Activated T-cell treated with anti-CD3 and anti-CD28 coated beads, Interleukin-2, amount 50 U/mL, for 72 hours (primary cell): ENCODE measurements at regions not wholly inside any gene's neighbourhood (a gene's known extent, or its start where the extent isn't known, plus 50 kb on each side); places are given as distances from the start of the nearest gene placed in this dataset.
"Not testable (repeated sequence)": the region's sequence is repeated elsewhere in the genome, so short reads cannot be mapped to it uniquely, and the experiment has no call there.

Experiments
- ATAC-seq, 2 donors: fragments of 150-1000 bp; cut with Tn5 transposase; replicated peaks in 1 of 2; 2 replicates each; pipeline ENCODE4 v1.10.0; 2021; ENCODE audit warnings: moderate library complexity in 2 of 2, mild to moderate bottlenecking in 1 of 2
- DNase-seq, 2 donors: peaks; one replicate each; pipeline ENCODE4 v3.0.0; 2021 to 2022; ENCODE audit warnings: mixed read lengths in 1 of 2
- H3K27ac Mint-ChIP-seq: one replicate; pipeline ENCODE4 v1.8.0; 2022; ENCODE audit warnings: mild to moderate bottlenecking, moderate library complexity, mixed read lengths
- H3K27me3 Mint-ChIP-seq: one replicate; pipeline ENCODE4 v1.8.0; 2022; ENCODE audit warnings: low read depth, mixed read lengths
- H3K36me3 Mint-ChIP-seq, 2 donors: one replicate each; pipeline ENCODE4 v1.8.0; 2022; ENCODE audit warnings: mixed read lengths in 2 of 2, mild to moderate bottlenecking in 1 of 2; ENCODE audit not compliant: insufficient read depth in 2 of 2
- H3K4me1 Mint-ChIP-seq: one replicate; pipeline ENCODE4 v1.8.0; 2022; ENCODE audit warnings: low read depth, mixed read lengths
- H3K4me3 Mint-ChIP-seq, 2 donors: one replicate each; pipeline ENCODE4 v1.8.0; 2022; ENCODE audit warnings: mild to moderate bottlenecking in 2 of 2, mixed read lengths in 2 of 2, moderate library complexity in 2 of 2
- H3K9me3 Mint-ChIP-seq, 2 donors: one replicate each; pipeline ENCODE4 v1.8.0; 2022; ENCODE audit warnings: mixed read lengths in 2 of 2

- H3K27ac Mint-ChIP-seq, H3K27me3 Mint-ChIP-seq, H3K4me3 Mint-ChIP-seq, H3K36me3 Mint-ChIP-seq, H3K9me3 Mint-ChIP-seq, H3K4me1 Mint-ChIP-seq, DNase-seq, ATAC-seq: not testable (repeated sequence)
These were observed 253.0 kb upstream of the PDE3A start for GRCh38 chr12:20115371-20115770.

- Mint-ChIP-seq H3K36me3 (no peaks in the 10 kb centered on the region), H3K27ac (no peak overlapping the region), H3K4me1 (no peaks in the 10 kb centered on the region), H3K4me3 (no peak overlapping the region), H3K9me3 (no peaks in the 10 kb centered on the region), H3K27me3 (no peaks in the 10 kb centered on the region)
- no peak for DNase-seq
- no peak for ATAC-seq
These were observed 248.5 kb upstream of the PDE3A start for GRCh38 chr12:20119596-20120402.

GRCh38 chr12:20120403-20120725 is 248.0 kb upstream of the PDE3A start:
- ATAC-seq: no peak
- Mint-ChIP-seq H3K4me1 (no peaks in the 10 kb centered on the region), H3K4me3 (no peak overlapping the region), H3K27me3 (no peaks in the 10 kb centered on the region), H3K9me3 (no peaks in the 10 kb centered on the region), H3K36me3 (no peaks in the 10 kb centered on the region), H3K27ac (no peak overlapping the region)
- DNase-seq: no peak

- ATAC-seq (no peak), DNase-seq (no peak)
- H3K9me3 Mint-ChIP-seq: no peaks in the 10 kb centered on the region
- H3K27me3 Mint-ChIP-seq: no peaks in the 10 kb centered on the region
- no peaks in the 10 kb centered on the region for H3K36me3 Mint-ChIP-seq
- H3K4me3 Mint-ChIP-seq: no peak overlapping the region
- no peak overlapping the region for H3K27ac Mint-ChIP-seq
- no peaks in the 10 kb centered on the region for H3K4me1 Mint-ChIP-seq
These were observed 246.1 kb upstream of the PDE3A start for GRCh38 chr12:20122274-20122673.

GRCh38 chr12:20123465-20123864 is 244.9 kb upstream of the PDE3A start:
- ATAC-seq: no peak
- no peak for DNase-seq
- no peak overlapping the region for H3K4me3 Mint-ChIP-seq
- no peaks in the 10 kb centered on the region for H3K9me3 Mint-ChIP-seq
- H3K27ac Mint-ChIP-seq: no peak overlapping the region
- no peaks in the 10 kb centered on the region for H3K27me3 Mint-ChIP-seq
- H3K36me3 Mint-ChIP-seq: no peaks in the 10 kb centered on the region
- no peaks in the 10 kb centered on the region for H3K4me1 Mint-ChIP-seq

GRCh38 chr12:20125276-20125798 is 243.0 kb upstream of the PDE3A start:
- H3K4me1 Mint-ChIP-seq: no peaks in the 10 kb centered on the region

GRCh38 chr12:20126601-20127000 is 241.7 kb upstream of the PDE3A start:
- Mint-ChIP-seq H3K27ac (no peak overlapping the region), H3K27me3 (no peaks in the 10 kb centered on the region), H3K4me1 (no peaks in the 10 kb centered on the region), H3K4me3 (no peak overlapping the region), H3K36me3 (no peaks in the 10 kb centered on the region), H3K9me3 (no peaks in the 10 kb centered on the region)
- ATAC-seq (no peak), DNase-seq (no peak)

More at GRCh38 chr12:20125276-20125798, 243.0 kb upstream of the PDE3A start:
- no peaks in the 10 kb centered on the region for H3K36me3 Mint-ChIP-seq
- no peaks in the 10 kb centered on the region for H3K9me3 Mint-ChIP-seq
- ATAC-seq (no peak), DNase-seq (no peak)
- H3K27ac Mint-ChIP-seq: no peak overlapping the region
- H3K27me3 Mint-ChIP-seq: no peaks in the 10 kb centered on the region
- no peak overlapping the region for H3K4me3 Mint-ChIP-seq

- Mint-ChIP-seq H3K36me3 (no peaks in the 10 kb centered on the region), H3K27ac (no peak overlapping the region), H3K27me3 (no peaks in the 10 kb centered on the region), H3K4me3 (no peak overlapping the region), H3K9me3 (no peaks in the 10 kb centered on the region), H3K4me1 (no peaks in the 10 kb centered on the region)
- ATAC-seq (no peak), DNase-seq (no peak)
These were observed 240.9 kb upstream of the PDE3A start for GRCh38 chr12:20127413-20127812.

GRCh38 chr12:20128928-20129327 is 239.4 kb upstream of the PDE3A start:
- DNase-seq: no peak
- Mint-ChIP-seq H3K27me3 (no peaks in the 10 kb centered on the region), H3K9me3 (no peaks in the 10 kb centered on the region), H3K36me3 (no peaks in the 10 kb centered on the region), H3K4me1 (no peaks in the 10 kb centered on the region), H3K27ac (no peak overlapping the region), H3K4me3 (no peak overlapping the region)
- no peak for ATAC-seq

- ATAC-seq (no peak), DNase-seq (no peak)
- Mint-ChIP-seq H3K4me1 (no peaks in the 10 kb centered on the region), H3K27me3 (no peaks in the 10 kb centered on the region), H3K27ac (no peak overlapping the region), H3K4me3 (no peak overlapping the region), H3K9me3 (no peaks in the 10 kb centered on the region), H3K36me3 (no peaks in the 10 kb centered on the region)
These were observed 235.5 kb upstream of the PDE3A start for GRCh38 chr12:20132818-20133217.

- Mint-ChIP-seq H3K36me3 (no peaks in the 10 kb centered on the region), H3K27me3 (no peaks in the 10 kb centered on the region), H3K27ac (peak overlapping the region; percentile 42), H3K4me3 (no peak overlapping the region), H3K4me1 (no peaks in the 10 kb centered on the region), H3K9me3 (no peaks in the 10 kb centered on the region)
- DNase-seq (no peak), ATAC-seq (no peak)
These were observed 233.7 kb upstream of the PDE3A start for GRCh38 chr12:20134652-20135051.

GRCh38 chr12:20140751-20141150 is 227.6 kb upstream of the PDE3A start:
- no peak for DNase-seq
- no peak overlapping the region for H3K27ac Mint-ChIP-seq
- no peaks in the 10 kb centered on the region for H3K27me3 Mint-ChIP-seq
- no peak overlapping the region for H3K4me3 Mint-ChIP-seq
- ATAC-seq: no peak
- H3K36me3 Mint-ChIP-seq: no peaks in the 10 kb centered on the region
- no peaks in the 10 kb centered on the region for H3K4me1 Mint-ChIP-seq
- H3K9me3 Mint-ChIP-seq: no peaks in the 10 kb centered on the region

GRCh38 chr12:20142316-20142715 is 226.0 kb upstream of the PDE3A start:
- Mint-ChIP-seq H3K4me3 (no peak overlapping the region), H3K9me3 (peaks cover 3% of the 10 kb centered on the region in 2 donors), H3K36me3 (no peaks in the 10 kb centered on the region), H3K4me1 (no peaks in the 10 kb centered on the region), H3K27ac (no peak overlapping the region), H3K27me3 (no peaks in the 10 kb centered on the region)
- no peak for DNase-seq
- ATAC-seq: no peak

GRCh38 chr12:20142956-20143355 is 225.4 kb upstream of the PDE3A start:
- DNase-seq (no peak), ATAC-seq (no peak)
- Mint-ChIP-seq H3K9me3 (peaks cover 3% of the 10 kb centered on the region in 2 donors), H3K36me3 (no peaks in the 10 kb centered on the region), H3K27ac (no peak overlapping the region), H3K27me3 (no peaks in the 10 kb centered on the region), H3K4me3 (no peak overlapping the region), H3K4me1 (no peaks in the 10 kb centered on the region)
